Esophagus squamous epithelium (tissue), 4 donors: ENCODE measurements at regions not wholly inside any gene's neighbourhood (a gene's known extent, or its start where the extent isn't known, plus 50 kb on each side); places are given as distances from the start of the nearest gene placed in this dataset.
"Not testable (repeated sequence)": the region's sequence is repeated elsewhere in the genome, so short reads cannot be mapped to it uniquely, and the experiment has no call there.

Source experiments
- POLR2A ChIP-seq, 4 donors: fragments of 450-650 bp; IDR thresholded peaks; one replicate each; pipeline ENCODE4 v1.6.1; 2017; ENCODE audit warnings: antibody characterized with exemption in 4 of 4, mild to moderate bottlenecking in 4 of 4, moderate library complexity in 3 of 4
- TF ChIP-seq, protein P1 (sequence below), 6 experiments: fragments of 450-650 bp in 4 of 6; fragments of 200-600 bp in 2 of 6; sonication (generic) in 2 of 6; IDR thresholded peaks; one replicate each; pipeline ENCODE4 v1.5.1; 2016 to 2019; ENCODE audit warnings: antibody characterized with exemption in 6 of 6, mild to moderate bottlenecking in 4 of 6, moderate library complexity in 4 of 6

DNA sequence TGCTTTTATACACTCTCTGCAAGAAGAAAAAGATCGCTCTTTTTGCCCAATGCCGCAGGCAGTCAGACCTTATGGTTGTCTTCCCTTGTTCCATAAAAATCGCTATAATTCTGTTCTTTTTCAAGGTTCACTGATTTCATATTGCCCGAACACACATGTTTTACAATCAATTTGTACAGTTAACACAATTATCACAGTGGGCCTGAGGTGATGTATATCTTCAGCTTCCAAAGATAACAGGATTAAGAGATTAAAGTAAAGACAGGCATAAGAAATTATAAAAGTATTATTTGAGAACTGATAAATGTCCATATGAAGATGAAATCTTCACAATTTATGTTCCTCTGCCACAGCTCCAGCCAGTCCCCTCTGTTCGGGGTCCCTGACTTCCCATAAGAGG, 703.4 kb upstream of the RAG2 start:
- not testable (repeated sequence) for TF ChIP-seq POLR2A (IDR thresholded peaks at IDR 0.05)
- TF ChIP-seq, protein P1, sequence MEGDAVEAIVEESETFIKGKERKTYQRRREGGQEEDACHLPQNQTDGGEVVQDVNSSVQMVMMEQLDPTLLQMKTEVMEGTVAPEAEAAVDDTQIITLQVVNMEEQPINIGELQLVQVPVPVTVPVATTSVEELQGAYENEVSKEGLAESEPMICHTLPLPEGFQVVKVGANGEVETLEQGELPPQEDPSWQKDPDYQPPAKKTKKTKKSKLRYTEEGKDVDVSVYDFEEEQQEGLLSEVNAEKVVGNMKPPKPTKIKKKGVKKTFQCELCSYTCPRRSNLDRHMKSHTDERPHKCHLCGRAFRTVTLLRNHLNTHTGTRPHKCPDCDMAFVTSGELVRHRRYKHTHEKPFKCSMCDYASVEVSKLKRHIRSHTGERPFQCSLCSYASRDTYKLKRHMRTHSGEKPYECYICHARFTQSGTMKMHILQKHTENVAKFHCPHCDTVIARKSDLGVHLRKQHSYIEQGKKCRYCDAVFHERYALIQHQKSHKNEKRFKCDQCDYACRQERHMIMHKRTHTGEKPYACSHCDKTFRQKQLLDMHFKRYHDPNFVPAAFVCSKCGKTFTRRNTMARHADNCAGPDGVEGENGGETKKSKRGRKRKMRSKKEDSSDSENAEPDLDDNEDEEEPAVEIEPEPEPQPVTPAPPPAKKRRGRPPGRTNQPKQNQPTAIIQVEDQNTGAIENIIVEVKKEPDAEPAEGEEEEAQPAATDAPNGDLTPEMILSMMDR (IDR thresholded peaks at IDR 0.05) = not testable (repeated sequence)
